ENCODE measurements at regions not wholly inside any gene's neighbourhood (a gene's known extent, or its start where the extent isn't known, plus 50 kb on each side); places are given as distances from the start of the nearest gene placed in this dataset.

- DNase-seq (ENCODE audit: low read depth), result no peak
- no peak for TF ChIP-seq CTCF (IDR thresholded peaks at IDR 0.05; ENCODE audit: low read depth, low read length, missing control alignments)
- H3K4me3 ChIP-seq (ENCODE audit: low read depth, low read length), result no peak overlapping the region
These were observed 58.4 kb upstream of the ASTN2 start for GRCh38 chr9:117473293-117473692.

- DNase-seq (ENCODE audit: low read depth), result no peak
- no peak overlapping the region for H3K4me3 ChIP-seq (ENCODE audit: low read depth, low read length)
- TF ChIP-seq CTCF (IDR thresholded peaks at IDR 0.05; ENCODE audit: low read depth, low read length, missing control alignments), result no peak
These were observed 56.0 kb upstream of the ASTN2 start for GRCh38 chr9:117470902-117471301.

DNA sequence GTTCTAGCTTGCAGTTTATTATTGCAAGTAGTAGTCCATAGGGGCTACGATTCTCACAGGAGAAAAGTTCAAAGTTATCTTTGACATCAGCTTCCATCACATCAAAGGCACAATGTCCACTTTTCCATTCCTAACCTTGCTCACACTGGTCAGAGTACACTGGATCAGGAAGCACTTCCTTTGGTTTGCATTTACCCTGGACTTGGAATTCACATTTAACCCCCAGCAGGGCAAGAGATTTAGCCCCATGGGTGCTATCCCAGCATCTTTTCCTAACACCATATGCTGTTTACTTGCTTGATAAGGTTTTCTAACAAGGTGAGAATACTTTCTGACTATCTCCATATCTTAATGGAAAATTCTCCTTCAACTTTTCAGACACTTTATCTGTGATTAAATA, 55.6 kb upstream of the ASTN2 start:
- DNase-seq (ENCODE audit: low read depth), result no peak
- H3K4me3 ChIP-seq (ENCODE audit: low read depth, low read length), result no peak overlapping the region
- no peak for TF ChIP-seq CTCF (IDR thresholded peaks at IDR 0.05; ENCODE audit: low read depth, low read length, missing control alignments)

DNA sequence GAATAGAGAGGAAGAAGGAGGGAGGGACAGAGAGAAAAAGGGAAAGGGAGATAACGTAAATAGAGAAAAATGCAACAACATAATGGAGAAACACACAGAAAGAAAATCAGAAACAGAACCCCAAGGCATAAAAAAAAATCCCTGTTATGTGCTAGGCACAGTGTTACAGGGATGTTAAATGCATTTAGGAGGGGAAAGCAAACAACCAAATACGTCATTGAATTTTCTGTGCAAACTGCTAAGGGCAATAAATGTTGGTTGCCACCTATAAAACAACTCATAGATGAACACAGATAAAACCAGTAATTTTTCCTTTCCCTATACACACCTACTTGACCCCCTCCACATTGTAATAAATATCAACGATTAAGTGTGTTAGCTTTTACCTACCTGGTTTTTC, 51.3 kb upstream of the ASTN2 start:
- H3K4me3 ChIP-seq (ENCODE audit: low read depth, low read length), result no peak overlapping the region
- no peak for TF ChIP-seq CTCF (IDR thresholded peaks at IDR 0.05; ENCODE audit: low read depth, low read length, missing control alignments)
- no peak for DNase-seq (ENCODE audit: low read depth)

DNA sequence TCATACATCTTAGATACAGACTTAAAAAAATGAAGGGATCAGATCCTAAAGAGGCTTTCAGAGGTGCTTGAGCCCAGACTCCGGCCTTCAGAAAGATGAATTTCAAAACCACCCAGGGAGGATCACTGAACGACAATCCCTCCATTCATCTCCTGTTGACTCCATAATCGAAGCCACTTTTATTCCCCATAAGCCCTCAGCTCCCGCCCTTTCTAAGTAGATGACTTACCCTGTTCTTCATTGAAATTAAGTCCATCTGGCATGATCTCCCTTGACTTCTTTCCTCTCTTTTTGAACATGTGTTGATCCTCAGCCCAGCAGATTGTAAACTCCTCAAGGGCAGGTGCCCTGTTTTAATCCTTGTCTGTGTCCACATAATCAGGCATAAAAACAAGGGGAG, 50.8 kb upstream of the ASTN2 start:
- no peak for DNase-seq (ENCODE audit: low read depth)
- no peak overlapping the region for H3K4me3 ChIP-seq (ENCODE audit: low read depth, low read length)
- TF ChIP-seq CTCF (IDR thresholded peaks at IDR 0.05; ENCODE audit: low read depth, low read length, missing control alignments), result no peak

DNA sequence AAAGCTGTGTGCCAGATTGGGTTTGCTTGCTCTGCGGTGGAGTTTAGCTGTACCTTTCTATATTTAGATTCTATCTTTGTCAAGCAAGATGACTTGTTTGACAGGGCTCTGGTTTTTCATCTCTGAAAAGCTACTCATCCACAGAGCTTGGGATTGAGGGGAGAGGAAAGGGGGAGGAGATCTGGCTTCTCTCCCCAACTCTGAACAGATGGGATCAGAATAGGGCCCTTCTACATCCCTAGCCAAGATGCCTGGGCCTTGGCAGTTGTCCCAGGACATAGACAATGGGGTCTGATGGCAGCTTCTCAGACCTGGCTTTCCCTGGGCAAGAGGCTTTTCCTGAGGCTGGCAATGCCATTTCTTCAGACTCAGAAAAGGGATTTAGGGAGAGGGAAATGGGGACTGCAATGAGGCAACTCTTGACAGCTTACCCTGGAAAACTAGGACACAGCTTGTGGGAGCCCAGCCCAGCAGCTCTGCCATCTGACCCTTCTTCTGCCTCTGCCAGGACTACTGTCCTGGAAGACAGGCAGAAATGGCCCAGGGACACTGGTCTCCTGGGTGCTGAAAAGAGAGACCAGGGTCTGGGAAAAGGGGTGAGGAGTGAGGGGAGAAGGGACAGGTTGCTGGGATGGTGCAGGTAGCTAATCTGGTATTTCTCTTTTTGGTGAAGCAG, 50.2 kb upstream of the ASTN2 start:
- no peak for TF ChIP-seq CTCF (IDR thresholded peaks at IDR 0.05; ENCODE audit: low read depth, low read length, missing control alignments)
- no peak overlapping the region for H3K4me3 ChIP-seq (ENCODE audit: low read depth, low read length)
- DNase-seq (ENCODE audit: low read depth), result no peak

All from GM12864 (cell line).